GM23248 (cell line): ENCODE measurements at regions not wholly inside any gene's neighbourhood (a gene's known extent, or its start where the extent isn't known, plus 50 kb on each side); places are given as distances from the start of the nearest gene placed in this dataset.
"Not testable (repeated sequence)": the region's sequence is repeated elsewhere in the genome, so short reads cannot be mapped to it uniquely, and the experiment has no call there.

ENCODE experiments used
- DNase-seq: peaks from one replicate; pipeline ENCODE4 v3.0.0-alpha.2; 2015
- H2AFZ ChIP-seq: fragments of 200-600 bp; sonication (generic); 2 replicates; pipeline ENCODE4 v1.6.1; 2016; ENCODE audit warnings: antibody characterized with exemption
- H3F3A ChIP-seq: fragments of 200-600 bp; sonication (generic); 2 replicates; pipeline ENCODE4 v1.6.1; 2016; ENCODE audit warnings: mild to moderate bottlenecking, antibody characterized with exemption, mixed run types; ENCODE audit not compliant: insufficient read depth
- H3K27ac ChIP-seq: fragments of 200-600 bp; sonication (generic); 2 replicates; pipeline ENCODE4 v1.5.1; 2016; ENCODE audit warnings: mild to moderate bottlenecking
- H3K27me3 ChIP-seq: fragments of 200-600 bp; sonication (generic); replicated peaks from 2 replicates; pipeline ENCODE4 v1.6.1; 2016; ENCODE audit warnings: mild to moderate bottlenecking; ENCODE audit not compliant: insufficient read depth
- H3K36me3 ChIP-seq: fragments of 200-600 bp; sonication (generic); 2 replicates; pipeline ENCODE4 v1.6.1; 2016; ENCODE audit warnings: low read depth, mild to moderate bottlenecking
- H3K4me1 ChIP-seq: fragments of 200-600 bp; sonication (generic); 2 replicates; pipeline ENCODE4 v1.6.1; 2016; ENCODE audit warnings: mild to moderate bottlenecking; ENCODE audit not compliant: insufficient read depth
- H3K4me2 ChIP-seq: fragments of 200-600 bp; sonication (generic); one replicate; pipeline ENCODE4 v1.6.1; 2016; ENCODE audit warnings: mild to moderate bottlenecking; ENCODE audit not compliant: unreplicated experiment
- H3K4me3 ChIP-seq: fragments of 200-600 bp; sonication (generic); 2 replicates; pipeline ENCODE4 v1.5.1; 2016; ENCODE audit warnings: mild to moderate bottlenecking
- H3K79me2 ChIP-seq: fragments of 200-600 bp; sonication (generic); 2 replicates; pipeline ENCODE4 v1.6.1; 2016; ENCODE audit warnings: mild to moderate bottlenecking; ENCODE audit not compliant: insufficient read depth
- H3K9ac ChIP-seq: fragments of 200-600 bp; sonication (generic); 2 replicates; pipeline ENCODE4 v1.6.1; 2016; ENCODE audit warnings: mild to moderate bottlenecking
- H3K9me2 ChIP-seq: fragments of 200-600 bp; sonication (generic); 2 replicates; pipeline ENCODE4 v1.6.1; 2016; ENCODE audit warnings: mixed run types, mild to moderate bottlenecking, moderate library complexity; ENCODE audit not compliant: insufficient read depth
- H3K9me3 ChIP-seq: fragments of 200-600 bp; sonication (generic); one replicate; pipeline ENCODE4 v1.6.1; 2017; ENCODE audit warnings: low read depth
- H4K20me1 ChIP-seq: fragments of 200-600 bp; sonication (generic); 2 replicates; pipeline ENCODE4 v1.6.0; 2016; ENCODE audit not compliant: insufficient read depth
- WGBS, 2 experiments: methylation state at CpG; one replicate each; pipeline ENCODE4 v1.1.6; 2015 to 2017; ENCODE audit warnings: low lambda C conversion rate in 2 of 2, low coverage in 1 of 2; ENCODE audit errors: missing lambda C conversion rate in 2 of 2; 5-methylcytosine and 5-hydroxymethylcytosine counted together
- in situ Hi-C: fragments of 300-500 bp; cut with MboI; formaldehyde crosslinking; loops from 2 replicates; pipeline ENCODE4 v1.15.0; 2020

GRCh38 chr16:29602247-29602625 lies 60.8 kb upstream of the SPN start:
- H3F3A ChIP-seq, H3K9ac ChIP-seq, H3K9me3 ChIP-seq, in situ Hi-C loops, H2AFZ ChIP-seq, H3K36me3 ChIP-seq, H3K4me2 ChIP-seq, H3K4me1 ChIP-seq, H3K27me3 ChIP-seq, H4K20me1 ChIP-seq, H3K4me3 ChIP-seq, H3K9me2 ChIP-seq: not testable (repeated sequence)
- Histone ChIP-seq H3K79me2 (peaks cover 80% of the 10 kb centered on the region), H3K27ac (0 out of 2 replicates have a peak overlapping the region, but pooled peaks have one; percentile 14)
- WGBS, 2 experiments: 50 to 59% methylated on average over 8 to 9 of the region's 9 CpGs
- DNase-seq: peak; percentile 19

- H3K9me2 ChIP-seq, H3K27ac ChIP-seq, H2AFZ ChIP-seq, H3K9me3 ChIP-seq, H3K4me2 ChIP-seq, in situ Hi-C loops, H3K4me1 ChIP-seq, H3F3A ChIP-seq, H4K20me1 ChIP-seq, H3K36me3 ChIP-seq, DNase-seq, H3K27me3 ChIP-seq, H3K9ac ChIP-seq, H3K4me3 ChIP-seq: not testable (repeated sequence)
- H3K79me2 ChIP-seq: peaks cover 80% of the 10 kb centered on the region
- WGBS, 2 experiments: 72 to 74% methylated on average over 4 to 6 of the region's 6 CpGs
Measured at GRCh38 chr16:29602683-29603088, 60.4 kb upstream of the SPN start.

- Histone ChIP-seq H3K9ac (0 out of 2 replicates have a peak overlapping the region, but pooled peaks have one; percentile 25), H3K4me2 (peak overlapping the region; percentile 45), H3K79me2 (peaks cover 85% of the 10 kb centered on the region), H3K27ac (peak overlapping the region; percentile 42)
- H3K4me1 ChIP-seq, H3K36me3 ChIP-seq, in situ Hi-C loops, H3F3A ChIP-seq, H3K4me3 ChIP-seq, H3K9me3 ChIP-seq, H2AFZ ChIP-seq, H3K27me3 ChIP-seq, H3K9me2 ChIP-seq, H4K20me1 ChIP-seq: not testable (repeated sequence)
- peak; percentile 83 for DNase-seq
- WGBS, 2 experiments: 56 to 61% methylated on average over 16 to 21 of the region's 21 CpGs
Measured at GRCh38 chr16:29604631-29605549, 58.2 kb upstream of the SPN start.

- H3K4me3 ChIP-seq, H3K4me1 ChIP-seq, H3K36me3 ChIP-seq, H2AFZ ChIP-seq, DNase-seq, H3K9me3 ChIP-seq, H3K9me2 ChIP-seq, in situ Hi-C loops, H4K20me1 ChIP-seq, H3K4me2 ChIP-seq, H3K9ac ChIP-seq, H3K27ac ChIP-seq, H3F3A ChIP-seq, H3K27me3 ChIP-seq: not testable (repeated sequence)
- H3K79me2 ChIP-seq: peaks cover 83% of the 10 kb centered on the region
- WGBS, 2 experiments: 96 to 97% methylated on average over 16 of the region's 16 CpGs
Measured at GRCh38 chr16:29605593-29606205, 57.3 kb upstream of the SPN start.

- H2AFZ ChIP-seq, H3K27me3 ChIP-seq, H3K9me2 ChIP-seq, in situ Hi-C loops, H3K4me3 ChIP-seq, H3K4me1 ChIP-seq, H3K4me2 ChIP-seq, H3K27ac ChIP-seq, H3K9ac ChIP-seq, DNase-seq, H3F3A ChIP-seq, H3K9me3 ChIP-seq, H3K36me3 ChIP-seq, H4K20me1 ChIP-seq: not testable (repeated sequence)
- peaks cover 80% of the 10 kb centered on the region for H3K79me2 ChIP-seq
- 94 to 97% methylated on average over 22 to 24 of the region's 26 CpGs for WGBS, 2 experiments
Measured at GRCh38 chr16:29606669-29607427, 56.2 kb upstream of the SPN start.

GRCh38 chr16:29607428-29607823 lies 55.6 kb upstream of the SPN start:
- H3K9me2 ChIP-seq, in situ Hi-C loops, H3K9ac ChIP-seq, H3K4me1 ChIP-seq, H3K27ac ChIP-seq, H3K9me3 ChIP-seq, H3F3A ChIP-seq, H3K4me3 ChIP-seq, H4K20me1 ChIP-seq, H2AFZ ChIP-seq, H3K36me3 ChIP-seq, DNase-seq, H3K4me2 ChIP-seq, H3K27me3 ChIP-seq: not testable (repeated sequence)
- H3K79me2 ChIP-seq: peaks cover 79% of the 10 kb centered on the region
- 89 to 90% methylated on average over 11 of the region's 11 CpGs for WGBS, 2 experiments
